ENCODE measurements at regions not wholly inside any gene's neighbourhood (a gene's known extent, or its start where the extent isn't known, plus 50 kb on each side); places are given as distances from the start of the nearest gene placed in this dataset.

DNA sequence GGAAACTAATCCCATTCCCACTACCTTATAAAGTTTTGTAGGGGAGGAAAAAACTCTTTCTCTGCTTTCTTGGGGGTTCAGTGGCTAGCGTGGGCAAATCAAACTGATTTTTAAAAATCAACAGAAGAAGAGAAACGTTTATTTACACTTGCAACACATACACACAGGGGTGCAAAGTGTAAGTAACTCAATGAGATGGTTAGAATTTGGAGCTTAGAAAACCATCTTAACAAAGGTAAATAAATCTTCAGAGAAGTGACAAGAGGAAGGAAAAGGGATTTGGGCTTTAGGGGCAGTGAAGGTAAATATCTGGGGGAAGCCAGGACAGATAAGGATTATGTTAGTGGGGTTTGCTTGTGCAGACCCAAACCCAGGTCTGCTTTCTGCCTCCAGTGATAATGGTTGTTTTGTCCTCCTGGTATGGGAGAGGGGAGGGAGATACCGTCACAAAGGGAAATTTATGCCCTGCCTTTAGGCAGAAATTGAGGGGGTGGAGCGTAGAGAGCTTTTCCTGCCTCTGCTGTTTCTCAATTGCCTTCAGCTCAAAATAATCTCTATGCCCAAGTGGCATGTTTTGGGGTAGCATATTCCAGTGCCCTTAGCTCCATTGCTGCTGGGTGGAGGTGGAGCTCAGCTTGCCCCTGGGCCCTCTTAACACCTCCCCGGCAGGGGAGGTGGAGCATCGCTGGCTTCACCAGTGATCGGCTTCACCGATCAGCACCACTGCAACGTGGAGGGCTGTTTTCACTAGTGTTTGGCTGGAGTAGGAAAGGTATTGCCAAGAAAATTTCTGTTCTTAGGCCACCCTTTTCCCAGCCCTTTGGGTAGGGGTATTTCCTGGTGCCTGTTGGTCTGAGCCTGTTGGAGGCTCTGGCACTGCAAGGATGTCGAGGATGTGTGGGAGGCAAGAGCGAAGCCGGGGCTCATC is 92.2 kb downstream of the TEX51 start:
- DNase-seq (ENCODE audit: low spot score), result no peak

DNA sequence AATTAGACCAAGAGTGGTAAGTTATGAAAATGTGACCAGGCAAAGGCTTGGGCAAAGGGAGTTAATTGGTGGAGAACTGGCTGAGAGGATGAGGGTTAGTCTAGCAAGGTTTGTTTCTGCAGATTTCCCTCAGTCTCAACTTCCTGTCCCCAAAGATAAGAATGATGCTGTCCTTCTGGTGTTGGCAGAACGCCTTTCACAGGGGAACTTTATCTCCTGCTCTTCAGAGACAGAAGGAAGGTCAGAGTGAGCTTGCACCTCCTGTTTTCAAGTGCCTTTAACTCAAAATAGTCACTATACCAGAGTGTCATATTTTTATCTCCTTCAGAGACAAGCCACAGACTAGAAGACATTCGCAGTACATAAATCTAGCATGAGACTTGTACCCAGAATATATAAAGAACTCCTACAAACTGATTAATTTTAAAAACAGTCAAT is 95.7 kb downstream of the TEX51 start:
- no peak for DNase-seq (ENCODE audit: low spot score)

DNA sequence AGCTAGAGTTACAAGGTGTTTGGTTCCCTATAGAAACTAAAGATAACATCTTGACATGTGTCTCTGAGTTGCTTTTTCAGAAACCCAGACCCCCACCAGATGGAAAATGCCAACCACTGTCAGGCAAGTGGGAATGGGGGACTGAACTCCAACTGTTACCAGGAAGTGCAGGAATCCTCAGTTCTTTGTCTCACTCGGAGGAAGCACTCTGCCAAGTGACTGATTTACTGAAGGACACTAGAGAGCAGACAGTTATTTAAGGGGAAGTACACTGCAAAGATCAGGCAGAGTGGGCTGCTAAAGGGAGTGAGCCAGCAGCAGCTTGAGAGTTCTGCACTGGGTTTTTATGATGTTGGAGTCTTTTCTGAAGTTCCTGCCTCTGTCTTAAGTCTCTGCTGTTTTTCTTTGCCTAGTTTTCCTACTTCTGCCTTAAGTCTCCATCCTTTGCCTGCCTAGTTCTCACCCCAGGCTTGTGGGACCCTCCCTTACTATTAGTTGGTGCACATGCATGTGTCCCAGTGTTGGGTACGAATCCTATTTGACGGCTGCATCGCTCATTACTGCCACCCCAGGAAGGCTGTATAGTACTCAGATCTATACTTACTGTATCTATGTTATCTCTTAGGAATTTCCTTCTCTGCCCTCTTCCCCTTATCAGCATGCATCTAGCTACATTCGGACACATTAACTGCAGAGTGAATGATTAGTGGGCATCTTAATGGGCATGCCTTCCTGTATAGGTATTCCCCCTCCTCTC is 97.1 kb downstream of the TEX51 start:
- no peak for DNase-seq (ENCODE audit: low spot score)

DNA sequence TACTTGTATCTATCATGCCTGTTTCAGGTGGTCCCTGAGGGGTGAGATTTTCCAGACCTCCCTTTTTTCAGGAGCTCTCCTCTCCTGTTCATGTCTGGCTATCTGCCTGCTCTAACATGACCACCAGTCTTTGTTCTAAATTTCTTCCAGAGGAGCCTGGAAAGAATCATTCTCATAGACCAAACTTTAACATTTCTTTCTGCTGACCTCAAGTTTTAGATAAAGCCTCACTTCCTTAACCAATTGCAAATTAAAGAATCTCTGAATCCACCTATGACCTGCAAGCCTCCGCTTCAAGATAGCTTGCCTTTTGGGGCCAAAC is 97.6 kb downstream of the TEX51 start:
- DNase-seq (ENCODE audit: low spot score), result no peak

Measured in mucosa of gallbladder (tissue), 1 donor.